ENCODE measurements at regions not wholly inside any gene's neighbourhood (a gene's known extent, or its start where the extent isn't known, plus 50 kb on each side); places are given as distances from the start of the nearest gene placed in this dataset.
"Not testable (repeated sequence)": the region's sequence is repeated elsewhere in the genome, so short reads cannot be mapped to it uniquely, and the experiment has no call there.

DNA sequence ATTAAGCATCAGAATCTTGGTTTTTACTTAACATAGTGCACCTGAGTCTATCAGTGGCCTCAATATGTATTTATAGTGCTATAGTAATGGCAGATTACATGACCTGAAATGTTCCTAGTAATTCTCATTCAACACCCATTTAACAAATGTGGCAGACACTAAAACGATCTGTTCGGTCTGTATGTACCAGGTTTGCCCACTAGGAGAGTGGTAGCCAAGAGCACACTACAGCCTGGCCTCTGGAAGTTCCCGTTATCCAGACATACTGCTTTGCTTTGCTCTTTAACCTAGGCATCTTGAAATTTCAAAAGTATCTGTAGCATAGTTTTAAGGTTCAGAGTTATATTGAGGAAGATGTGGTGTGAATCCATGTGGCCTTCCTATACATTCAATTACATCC lies 395.7 kb upstream of the NRG3 start:
- TF ChIP-seq, protein P1, sequence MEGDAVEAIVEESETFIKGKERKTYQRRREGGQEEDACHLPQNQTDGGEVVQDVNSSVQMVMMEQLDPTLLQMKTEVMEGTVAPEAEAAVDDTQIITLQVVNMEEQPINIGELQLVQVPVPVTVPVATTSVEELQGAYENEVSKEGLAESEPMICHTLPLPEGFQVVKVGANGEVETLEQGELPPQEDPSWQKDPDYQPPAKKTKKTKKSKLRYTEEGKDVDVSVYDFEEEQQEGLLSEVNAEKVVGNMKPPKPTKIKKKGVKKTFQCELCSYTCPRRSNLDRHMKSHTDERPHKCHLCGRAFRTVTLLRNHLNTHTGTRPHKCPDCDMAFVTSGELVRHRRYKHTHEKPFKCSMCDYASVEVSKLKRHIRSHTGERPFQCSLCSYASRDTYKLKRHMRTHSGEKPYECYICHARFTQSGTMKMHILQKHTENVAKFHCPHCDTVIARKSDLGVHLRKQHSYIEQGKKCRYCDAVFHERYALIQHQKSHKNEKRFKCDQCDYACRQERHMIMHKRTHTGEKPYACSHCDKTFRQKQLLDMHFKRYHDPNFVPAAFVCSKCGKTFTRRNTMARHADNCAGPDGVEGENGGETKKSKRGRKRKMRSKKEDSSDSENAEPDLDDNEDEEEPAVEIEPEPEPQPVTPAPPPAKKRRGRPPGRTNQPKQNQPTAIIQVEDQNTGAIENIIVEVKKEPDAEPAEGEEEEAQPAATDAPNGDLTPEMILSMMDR (IDR thresholded peaks at IDR 0.05; ENCODE audit: insufficient read depth, low read length), result no peak
- H3K4me3 ChIP-seq (ENCODE audit: low read depth, low read length), result no peak overlapping the region
- DNase-seq (ENCODE audit: low read depth), result no peak

GRCh38 chr10:81496626-81497025 lies 378.4 kb upstream of the NRG3 start:
- no peak overlapping the region for H3K4me3 ChIP-seq (ENCODE audit: low read depth, low read length)
- TF ChIP-seq, protein P1 (IDR thresholded peaks at IDR 0.05; ENCODE audit: insufficient read depth, low read length), result no peak
- no peak for DNase-seq (ENCODE audit: low read depth)

- no peak overlapping the region for H3K4me3 ChIP-seq (ENCODE audit: low read depth, low read length)
- DNase-seq (ENCODE audit: low read depth), result no peak
- TF ChIP-seq, protein P1 (IDR thresholded peaks at IDR 0.05; ENCODE audit: insufficient read depth, low read length), result no peak
Observed at GRCh38 chr10:81498011-81498551, 376.9 kb upstream of the NRG3 start.

- no peak overlapping the region for H3K4me3 ChIP-seq (ENCODE audit: low read depth, low read length)
- no peak for DNase-seq (ENCODE audit: low read depth)
- TF ChIP-seq, protein P1 (IDR thresholded peaks at IDR 0.05; ENCODE audit: insufficient read depth, low read length), result no peak
Observed at GRCh38 chr10:81502677-81503359, 372.2 kb upstream of the NRG3 start.

- not testable (repeated sequence) for H3K4me3 ChIP-seq (ENCODE audit: low read depth, low read length); DNase-seq (ENCODE audit: low read depth)
Observed at GRCh38 chr10:81505777-81506176, 369.2 kb upstream of the NRG3 start.

- TF ChIP-seq, protein P1 (IDR thresholded peaks at IDR 0.05; ENCODE audit: insufficient read depth, low read length), result no peak
- no peak for DNase-seq (ENCODE audit: low read depth)
- no peak overlapping the region for H3K4me3 ChIP-seq (ENCODE audit: low read depth, low read length)
Observed at GRCh38 chr10:81514811-81515210, 360.2 kb upstream of the NRG3 start.

- H3K4me3 ChIP-seq (ENCODE audit: low read depth, low read length), result no peak overlapping the region
- TF ChIP-seq, protein P1 (IDR thresholded peaks at IDR 0.05; ENCODE audit: insufficient read depth, low read length), result no peak
- no peak for DNase-seq (ENCODE audit: low read depth)
Observed at GRCh38 chr10:81520688-81521087, 354.3 kb upstream of the NRG3 start.
